HS-5 (cell line): ENCODE measurements at regions not wholly inside any gene's neighbourhood (a gene's known extent, or its start where the extent isn't known, plus 50 kb on each side); places are given as distances from the start of the nearest gene placed in this dataset.

Experiments used
- DNase-seq: peaks from one replicate; pipeline ENCODE4 v3.0.0-alpha.2; 2012; ENCODE audit warnings: low read depth

GRCh38 chr9:17970277-17970676, 391.4 kb downstream of the SH3GL2 start:
- no peak for DNase-seq

GRCh38 chr9:17978773-17979172, 399.9 kb downstream of the SH3GL2 start:
- DNase-seq = no peak

- DNase-seq = no peak
These were observed 407.7 kb downstream of the SH3GL2 start for GRCh38 chr9:17986595-17986994.

- DNase-seq = no peak
These were observed 408.3 kb downstream of the SH3GL2 start for GRCh38 chr9:17987189-17987588.

GRCh38 chr9:17988489-17988888, 409.6 kb downstream of the SH3GL2 start:
- DNase-seq = no peak

- no peak for DNase-seq
These were observed 411.7 kb downstream of the SH3GL2 start for GRCh38 chr9:17990602-17991001.

- DNase-seq = no peak
These were observed 414.2 kb downstream of the SH3GL2 start for GRCh38 chr9:17993024-17993423.

- DNase-seq = no peak
These were observed 416.0 kb downstream of the SH3GL2 start for GRCh38 chr9:17994695-17995425.

GRCh38 chr9:17996728-17997127, 417.9 kb downstream of the SH3GL2 start:
- DNase-seq = no peak

GRCh38 chr9:18002718-18003438, 424.0 kb downstream of the SH3GL2 start:
- no peak for DNase-seq

- DNase-seq = no peak
These were observed 427.7 kb downstream of the SH3GL2 start for GRCh38 chr9:18006591-18006990.

- no peak for DNase-seq
These were observed 428.8 kb downstream of the SH3GL2 start for GRCh38 chr9:18007621-18008020.

GRCh38 chr9:18009902-18010301, 431.0 kb downstream of the SH3GL2 start:
- no peak for DNase-seq

GRCh38 chr9:18010492-18010891, 431.6 kb downstream of the SH3GL2 start:
- no peak for DNase-seq

GRCh38 chr9:18012170-18012569, 433.3 kb downstream of the SH3GL2 start:
- DNase-seq = no peak

- no peak for DNase-seq
These were observed 435.7 kb downstream of the SH3GL2 start for GRCh38 chr9:18014556-18014955.

- no peak for DNase-seq
These were observed 436.2 kb downstream of the SH3GL2 start for GRCh38 chr9:18015116-18015515.

GRCh38 chr9:18017136-18017535, 438.3 kb downstream of the SH3GL2 start:
- DNase-seq = no peak

GRCh38 chr9:18018221-18018620, 439.4 kb downstream of the SH3GL2 start:
- DNase-seq = no peak

GRCh38 chr9:18018661-18019060, 439.8 kb downstream of the SH3GL2 start:
- no peak for DNase-seq

GRCh38 chr9:18020121-18020745, 441.4 kb downstream of the SH3GL2 start:
- DNase-seq = no peak

GRCh38 chr9:18022642-18023041, 443.8 kb downstream of the SH3GL2 start:
- no peak for DNase-seq

- DNase-seq = peak; percentile 16
These were observed 444.5 kb downstream of the SH3GL2 start for GRCh38 chr9:18023332-18023731.
